ENCODE measurements at regions not wholly inside any gene's neighbourhood (a gene's known extent, or its start where the extent isn't known, plus 50 kb on each side); places are given as distances from the start of the nearest gene placed in this dataset.

GRCh38 chr2:5360081-5360480, 332.1 kb upstream of the SOX11 start:
- in situ Hi-C loops (cut with HindIII; ENCODE audit: low pct_unique_long_range_greater_than_20kb, low sequenced_read_pairs) = no loop called here
- DNase-seq (ENCODE audit: low read depth) = no peak

- DNase-seq (ENCODE audit: low read depth) = no peak
- in situ Hi-C loops (cut with HindIII; ENCODE audit: low pct_unique_long_range_greater_than_20kb, low sequenced_read_pairs) = no loop called here
Observed at GRCh38 chr2:5364361-5364760, 327.8 kb upstream of the SOX11 start.

- peak; percentile 70 for DNase-seq (ENCODE audit: low read depth)
- in situ Hi-C loops (cut with HindIII; ENCODE audit: low pct_unique_long_range_greater_than_20kb, low sequenced_read_pairs) = no loop called here
Observed at GRCh38 chr2:5365871-5366461, 326.2 kb upstream of the SOX11 start.

GRCh38 chr2:5367321-5367720, 324.9 kb upstream of the SOX11 start:
- in situ Hi-C loops (cut with HindIII; ENCODE audit: low pct_unique_long_range_greater_than_20kb, low sequenced_read_pairs) = no loop called here
- no peak for DNase-seq (ENCODE audit: low read depth)

- in situ Hi-C loops (cut with HindIII; ENCODE audit: low pct_unique_long_range_greater_than_20kb, low sequenced_read_pairs) = no loop called here
- no peak for DNase-seq (ENCODE audit: low read depth)
Observed at GRCh38 chr2:5368263-5368662, 323.9 kb upstream of the SOX11 start.

- in situ Hi-C loops (cut with HindIII; ENCODE audit: low pct_unique_long_range_greater_than_20kb, low sequenced_read_pairs) = no loop called here
- no peak for DNase-seq (ENCODE audit: low read depth)
Observed at GRCh38 chr2:5369510-5369909, 322.7 kb upstream of the SOX11 start.

GRCh38 chr2:5370158-5370557, 322.0 kb upstream of the SOX11 start:
- no peak for DNase-seq (ENCODE audit: low read depth)
- in situ Hi-C loops (cut with HindIII; ENCODE audit: low pct_unique_long_range_greater_than_20kb, low sequenced_read_pairs) = no loop called here

- no peak for DNase-seq (ENCODE audit: low read depth)
- in situ Hi-C loops (cut with HindIII; ENCODE audit: low pct_unique_long_range_greater_than_20kb, low sequenced_read_pairs) = no loop called here
Observed at GRCh38 chr2:5372141-5372540, 320.0 kb upstream of the SOX11 start.

- no peak for DNase-seq (ENCODE audit: low read depth)
- in situ Hi-C loops (cut with HindIII; ENCODE audit: low pct_unique_long_range_greater_than_20kb, low sequenced_read_pairs) = no loop called here
Observed at GRCh38 chr2:5373200-5373599, 319.0 kb upstream of the SOX11 start.

GRCh38 chr2:5374762-5375161, 317.4 kb upstream of the SOX11 start:
- in situ Hi-C loops (cut with HindIII; ENCODE audit: low pct_unique_long_range_greater_than_20kb, low sequenced_read_pairs) = no loop called here
- DNase-seq (ENCODE audit: low read depth) = no peak

GRCh38 chr2:5377323-5377722, 314.9 kb upstream of the SOX11 start:
- DNase-seq (ENCODE audit: low read depth) = no peak
- in situ Hi-C loops (cut with HindIII; ENCODE audit: low pct_unique_long_range_greater_than_20kb, low sequenced_read_pairs) = no loop called here

GRCh38 chr2:5379811-5380210, 312.4 kb upstream of the SOX11 start:
- in situ Hi-C loops (cut with HindIII; ENCODE audit: low pct_unique_long_range_greater_than_20kb, low sequenced_read_pairs) = no loop called here
- DNase-seq (ENCODE audit: low read depth) = no peak

GRCh38 chr2:5385596-5385995, 306.6 kb upstream of the SOX11 start:
- no peak for DNase-seq (ENCODE audit: low read depth)

GRCh38 chr2:5387406-5387805, 304.8 kb upstream of the SOX11 start:
- DNase-seq (ENCODE audit: low read depth) = peak; percentile 29
- in situ Hi-C loops (cut with HindIII; ENCODE audit: low pct_unique_long_range_greater_than_20kb, low sequenced_read_pairs) = no loop called here

More at GRCh38 chr2:5385596-5385995, 306.6 kb upstream of the SOX11 start:
- in situ Hi-C loops (cut with HindIII; ENCODE audit: low pct_unique_long_range_greater_than_20kb, low sequenced_read_pairs) = no loop called here

GRCh38 chr2:5389740-5390139, 302.4 kb upstream of the SOX11 start:
- DNase-seq (ENCODE audit: low read depth) = no peak
- in situ Hi-C loops (cut with HindIII; ENCODE audit: low pct_unique_long_range_greater_than_20kb, low sequenced_read_pairs) = no loop called here

GRCh38 chr2:5391362-5391761, 300.8 kb upstream of the SOX11 start:
- no peak for DNase-seq (ENCODE audit: low read depth)
- in situ Hi-C loops (cut with HindIII; ENCODE audit: low pct_unique_long_range_greater_than_20kb, low sequenced_read_pairs) = no loop called here

- in situ Hi-C loops (cut with HindIII; ENCODE audit: low pct_unique_long_range_greater_than_20kb, low sequenced_read_pairs) = no loop called here
- DNase-seq (ENCODE audit: low read depth) = peak; percentile 35
Observed at GRCh38 chr2:5392658-5393057, 299.5 kb upstream of the SOX11 start.

- no peak for DNase-seq (ENCODE audit: low read depth)
- in situ Hi-C loops (cut with HindIII; ENCODE audit: low pct_unique_long_range_greater_than_20kb, low sequenced_read_pairs) = no loop called here
Observed at GRCh38 chr2:5393474-5393873, 298.7 kb upstream of the SOX11 start.

GRCh38 chr2:5394223-5394622, 298.0 kb upstream of the SOX11 start:
- in situ Hi-C loops (cut with HindIII; ENCODE audit: low pct_unique_long_range_greater_than_20kb, low sequenced_read_pairs) = no loop called here
- DNase-seq (ENCODE audit: low read depth) = no peak

- DNase-seq (ENCODE audit: low read depth) = no peak
- in situ Hi-C loops (cut with HindIII; ENCODE audit: low pct_unique_long_range_greater_than_20kb, low sequenced_read_pairs) = no loop called here
Observed at GRCh38 chr2:5401115-5401657, 291.0 kb upstream of the SOX11 start.

Measured in Caki2 (cell line).